ENCODE measurements at regions not wholly inside any gene's neighbourhood (a gene's known extent, or its start where the extent isn't known, plus 50 kb on each side); places are given as distances from the start of the nearest gene placed in this dataset.

- BruUV-seq (replicated peaks): no TSS peak
- H3K27ac ChIP-seq (ENCODE audit: control insufficient read depth, insufficient read depth): no peak overlapping the region
- no peaks in the 10 kb centered on the region for H3K9me3 ChIP-seq (replicated peaks; ENCODE audit: control insufficient read depth, insufficient read depth, low read length)
- ChIA-PET RAD21 (ENCODE audit: unreplicated experiment) (no interaction called here), CTCF (no interaction called here), POLR2A (no interaction called here), SMC1A (ENCODE audit: uncharacterized antibody, unreplicated experiment) (no interaction called here)
- WGBS (ENCODE audit: insufficient coverage, insufficient replicate concordance, low lambda C conversion rate, missing lambda C conversion rate): 78% methylated on average over 19 of the region's 30 CpGs
- H3K79me2 ChIP-seq (ENCODE audit: control insufficient read depth, insufficient read depth, low read length): no peaks in the 10 kb centered on the region
- H3K4me3 ChIP-seq: no peak overlapping the region
- H3K27me3 ChIP-seq (replicated peaks in 1 of 2; ENCODE audit: control insufficient read depth in 2 of 2, insufficient read depth in 2 of 2, low read length in 1 of 2): no peaks in the 10 kb centered on the region
- no peak overlapping the region for H3K9ac ChIP-seq (ENCODE audit: control insufficient read depth, insufficient read depth, low read length)
- ATAC-seq (no peak), FAIRE-seq (no peak), DNase-seq (ENCODE audit: low read depth, low spot score) (no peak)
- H4K20me1 ChIP-seq (ENCODE audit: control insufficient read depth, insufficient read depth): no peaks in the 10 kb centered on the region
- in situ Hi-C loops (cut with MboI): no loop called here
- intact Hi-C loops (cut with micrococcal nuclease; ENCODE audit: unreplicated experiment): no loop called here
- no peak overlapping the region for H2AFZ ChIP-seq (ENCODE audit: control insufficient read depth, low read depth, low read length)
- H3K4me1 ChIP-seq (ENCODE audit: control insufficient read depth, insufficient read depth, low read length): no peaks in the 10 kb centered on the region
- H3K36me3 ChIP-seq (ENCODE audit: control insufficient read depth in 2 of 2, insufficient read depth in 2 of 2, low read length in 1 of 2): no peaks in the 10 kb centered on the region
- no peak overlapping the region for H3K4me2 ChIP-seq (ENCODE audit: control insufficient read depth, insufficient read depth)
- no peak for TF ChIP-seq PAX5 (IDR thresholded peaks at IDR 0.05; ENCODE audit: borderline replicate concordance, low read depth, low read length)
- TF ChIP-seq HDGF (IDR thresholded peaks at IDR 0.05): no peak
- TF ChIP-seq ZSCAN29 (IDR thresholded peaks at IDR 0.05): no peak
- TF ChIP-seq SP1 (IDR thresholded peaks at IDR 0.05; ENCODE audit: low read depth, low read length): no peak
- TF ChIP-seq IRF4 (IDR thresholded peaks at IDR 0.05; ENCODE audit: low read depth, low read length): no peak
- no peak for TF ChIP-seq NFYB (IDR thresholded peaks at IDR 0.05; ENCODE audit: insufficient read depth, low read depth, low read length)
- no peak for TF ChIP-seq CHD4 (IDR thresholded peaks at IDR 0.05)
- TF ChIP-seq NFYA (IDR thresholded peaks at IDR 0.05; ENCODE audit: borderline replicate concordance, low read depth, low read length): no peak
- TF ChIP-seq PML (IDR thresholded peaks at IDR 0.05; ENCODE audit: low read length): no peak
- no peak for TF ChIP-seq GABPA (IDR thresholded peaks at IDR 0.05; ENCODE audit: low read depth)
- no peak for TF ChIP-seq CUX1 (IDR thresholded peaks at IDR 0.05; ENCODE audit: insufficient replicate concordance, low read depth, low read length)
- TF ChIP-seq MYC (IDR thresholded peaks at IDR 0.05; ENCODE audit: insufficient read depth, insufficient read length, insufficient replicate concordance, low read length, severe bottlenecking): no peak
- no peak for TF ChIP-seq CREB1 (IDR thresholded peaks at IDR 0.05; ENCODE audit: low read depth)
- no peak for TF ChIP-seq DPF2 (IDR thresholded peaks at IDR 0.05)
- TF ChIP-seq E4F1 (IDR thresholded peaks at IDR 0.05; ENCODE audit: borderline replicate concordance, partially characterized antibody): no peak
- no peak for TF ChIP-seq NBN (IDR thresholded peaks at IDR 0.05)
- no peak for TF ChIP-seq RB1 (IDR thresholded peaks at IDR 0.05; ENCODE audit: borderline replicate concordance)
Observed at GRCh38 chr16:87216841-87217275, 100.3 kb downstream of the C16orf95 start.
